ENCODE measurements at regions not wholly inside any gene's neighbourhood (a gene's known extent, or its start where the extent isn't known, plus 50 kb on each side); places are given as distances from the start of the nearest gene placed in this dataset.

DNA sequence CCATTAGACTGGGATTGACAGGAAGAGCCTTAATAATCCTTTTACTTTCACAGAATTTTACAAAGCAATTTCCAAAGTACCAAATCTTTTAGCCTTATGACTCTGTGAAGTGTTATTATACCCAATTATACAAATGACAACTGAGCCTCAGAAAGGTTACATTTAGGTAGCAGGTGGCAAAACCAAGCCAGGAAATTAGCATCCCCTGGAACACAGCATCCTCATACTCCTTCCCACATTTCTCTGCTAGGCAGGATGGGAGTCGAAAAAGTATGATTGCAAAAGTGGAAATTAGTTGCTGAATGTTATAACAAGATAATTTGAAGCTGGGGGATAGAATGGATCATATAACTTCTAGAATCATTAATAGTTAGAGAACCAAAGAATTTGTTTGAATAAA is 359.7 kb upstream of the PDGFD start:
- TF ChIP-seq, protein P1, sequence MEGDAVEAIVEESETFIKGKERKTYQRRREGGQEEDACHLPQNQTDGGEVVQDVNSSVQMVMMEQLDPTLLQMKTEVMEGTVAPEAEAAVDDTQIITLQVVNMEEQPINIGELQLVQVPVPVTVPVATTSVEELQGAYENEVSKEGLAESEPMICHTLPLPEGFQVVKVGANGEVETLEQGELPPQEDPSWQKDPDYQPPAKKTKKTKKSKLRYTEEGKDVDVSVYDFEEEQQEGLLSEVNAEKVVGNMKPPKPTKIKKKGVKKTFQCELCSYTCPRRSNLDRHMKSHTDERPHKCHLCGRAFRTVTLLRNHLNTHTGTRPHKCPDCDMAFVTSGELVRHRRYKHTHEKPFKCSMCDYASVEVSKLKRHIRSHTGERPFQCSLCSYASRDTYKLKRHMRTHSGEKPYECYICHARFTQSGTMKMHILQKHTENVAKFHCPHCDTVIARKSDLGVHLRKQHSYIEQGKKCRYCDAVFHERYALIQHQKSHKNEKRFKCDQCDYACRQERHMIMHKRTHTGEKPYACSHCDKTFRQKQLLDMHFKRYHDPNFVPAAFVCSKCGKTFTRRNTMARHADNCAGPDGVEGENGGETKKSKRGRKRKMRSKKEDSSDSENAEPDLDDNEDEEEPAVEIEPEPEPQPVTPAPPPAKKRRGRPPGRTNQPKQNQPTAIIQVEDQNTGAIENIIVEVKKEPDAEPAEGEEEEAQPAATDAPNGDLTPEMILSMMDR (IDR thresholded peaks at IDR 0.05) = no peak
- TF ChIP-seq POLR2A (IDR thresholded peaks at IDR 0.05) = no peak
- TF ChIP-seq POLR2AphosphoS5 (IDR thresholded peaks at IDR 0.05) = no peak

Measured in stomach (tissue), 4 donors.